Upper lobe of right lung (tissue), 1 donor: ENCODE measurements at regions not wholly inside any gene's neighbourhood (a gene's known extent, or its start where the extent isn't known, plus 50 kb on each side); places are given as distances from the start of the nearest gene placed in this dataset.

Source experiments
- ATAC-seq: fragments of 200-7000 bp; cut with Tn5 transposase; one replicate; pipeline ENCODE4 v1.9.1; 2020; ENCODE audit warnings: mild to moderate bottlenecking, moderate library complexity
- DNase-seq: peaks from one replicate; pipeline ENCODE4 v3.0.0-alpha.2; 2020
- H3K27ac ChIP-seq: fragments of 200-600 bp; one replicate; pipeline ENCODE4 v1.8.0; 2022
- H3K27me3 ChIP-seq: fragments of 200-600 bp; one replicate; pipeline ENCODE4 v1.8.0; 2022; ENCODE audit warnings: mild to moderate bottlenecking
- H3K36me3 ChIP-seq: fragments of 200-600 bp; one replicate; pipeline ENCODE4 v1.8.0; 2022
- H3K4me1 ChIP-seq: fragments of 200-600 bp; one replicate; pipeline ENCODE4 v1.8.0; 2022
- H3K4me3 ChIP-seq: fragments of 200-600 bp; one replicate; pipeline ENCODE4 v1.8.0; 2022; ENCODE audit warnings: mild to moderate bottlenecking
- H3K9me3 ChIP-seq: fragments of 200-600 bp; one replicate; pipeline ENCODE4 v1.8.0; 2022
- intact Hi-C: fragments of 100-400 bp; cut with DNase I; formaldehyde crosslinking; loops from one replicate; pipeline ENCODE4 v1.11.0; 2022
- TF ChIP-seq, protein P1 (sequence below): fragments of 200-600 bp; IDR thresholded peaks from one replicate; pipeline ENCODE4 v1.8.0; 2022; ENCODE audit warnings: antibody characterized with exemption
- donor health status: DM: no; HTN: yes; CAD: no; lungs with severe emphysema.

DNA sequence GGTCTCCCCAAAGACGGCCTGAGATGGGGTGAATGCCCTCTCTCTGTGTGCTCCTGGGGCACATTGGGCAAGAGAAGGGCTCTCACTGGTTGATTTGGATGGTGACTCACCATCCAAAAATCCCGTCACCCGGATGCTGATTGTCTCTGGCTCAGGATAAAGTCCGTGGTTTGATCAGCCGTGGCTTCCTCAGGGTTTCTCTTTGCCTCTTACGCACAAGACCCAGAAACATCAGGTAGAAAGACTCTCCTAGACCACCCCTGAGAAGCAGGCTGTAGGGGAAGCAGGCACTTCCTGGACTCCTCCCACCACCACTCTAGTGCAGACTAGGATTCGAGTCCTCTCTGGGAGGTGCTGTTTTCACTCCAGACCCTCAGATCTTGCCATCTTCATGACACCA lies 176.1 kb upstream of the NCAM1 start:
- no peaks in the 10 kb centered on the region for H3K27me3 ChIP-seq
- TF ChIP-seq, protein P1, sequence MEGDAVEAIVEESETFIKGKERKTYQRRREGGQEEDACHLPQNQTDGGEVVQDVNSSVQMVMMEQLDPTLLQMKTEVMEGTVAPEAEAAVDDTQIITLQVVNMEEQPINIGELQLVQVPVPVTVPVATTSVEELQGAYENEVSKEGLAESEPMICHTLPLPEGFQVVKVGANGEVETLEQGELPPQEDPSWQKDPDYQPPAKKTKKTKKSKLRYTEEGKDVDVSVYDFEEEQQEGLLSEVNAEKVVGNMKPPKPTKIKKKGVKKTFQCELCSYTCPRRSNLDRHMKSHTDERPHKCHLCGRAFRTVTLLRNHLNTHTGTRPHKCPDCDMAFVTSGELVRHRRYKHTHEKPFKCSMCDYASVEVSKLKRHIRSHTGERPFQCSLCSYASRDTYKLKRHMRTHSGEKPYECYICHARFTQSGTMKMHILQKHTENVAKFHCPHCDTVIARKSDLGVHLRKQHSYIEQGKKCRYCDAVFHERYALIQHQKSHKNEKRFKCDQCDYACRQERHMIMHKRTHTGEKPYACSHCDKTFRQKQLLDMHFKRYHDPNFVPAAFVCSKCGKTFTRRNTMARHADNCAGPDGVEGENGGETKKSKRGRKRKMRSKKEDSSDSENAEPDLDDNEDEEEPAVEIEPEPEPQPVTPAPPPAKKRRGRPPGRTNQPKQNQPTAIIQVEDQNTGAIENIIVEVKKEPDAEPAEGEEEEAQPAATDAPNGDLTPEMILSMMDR = no peak
- DNase-seq = no peak
- H3K36me3 ChIP-seq = no peaks in the 10 kb centered on the region
- H3K9me3 ChIP-seq = no peaks in the 10 kb centered on the region
- no peak overlapping the region for H3K4me3 ChIP-seq
- no peak overlapping the region for H3K27ac ChIP-seq
- no peaks in the 10 kb centered on the region for H3K4me1 ChIP-seq
- no peak for ATAC-seq
- intact Hi-C loops = no loop called here

DNA sequence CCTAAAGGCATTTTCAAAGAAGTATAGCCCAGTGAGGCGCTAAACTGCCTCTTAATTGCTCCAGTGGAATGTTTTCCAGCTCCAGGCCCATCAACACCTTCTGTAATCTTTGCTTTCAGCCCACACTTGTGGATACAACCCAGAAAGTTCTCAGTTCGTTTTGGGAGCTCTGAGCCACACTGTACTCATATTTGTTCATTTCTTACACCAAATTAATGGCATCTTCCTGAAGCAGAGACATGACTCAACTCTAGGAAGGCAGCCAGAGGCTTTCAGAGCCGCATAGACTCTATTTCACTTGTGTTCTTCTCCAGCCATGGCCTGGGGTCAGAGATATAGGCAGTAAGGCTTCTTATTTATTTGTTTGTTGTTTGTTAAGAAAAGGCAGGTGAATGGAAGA lies 175.5 kb upstream of the NCAM1 start:
- no peak for DNase-seq
- H3K27ac ChIP-seq = no peak overlapping the region
- intact Hi-C loops = no loop called here

DNA sequence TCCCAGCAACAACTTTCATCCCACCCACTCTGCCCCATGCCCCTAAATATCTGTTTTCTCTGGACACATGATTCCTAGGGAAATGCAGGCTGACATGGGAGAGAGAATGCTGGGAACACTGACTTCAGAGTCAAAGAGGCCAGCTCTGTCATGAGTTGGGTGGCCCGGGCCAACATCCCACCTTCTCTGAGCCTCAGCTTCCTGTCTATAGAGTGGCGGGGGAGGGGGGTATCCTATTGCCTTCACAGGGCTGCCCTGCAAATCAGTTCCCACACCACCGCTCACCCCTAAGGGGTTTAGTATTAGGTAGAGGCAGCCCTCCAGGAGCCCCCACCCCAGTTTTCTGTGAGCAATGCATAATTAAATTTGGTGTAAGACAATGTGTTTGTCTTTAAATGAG lies 175.0 kb upstream of the NCAM1 start:
- H3K9me3 ChIP-seq = no peaks in the 10 kb centered on the region
- no peaks in the 10 kb centered on the region for H3K27me3 ChIP-seq
- ATAC-seq (no peak), DNase-seq (no peak)
- TF ChIP-seq, protein P1 = no peak
- no peaks in the 10 kb centered on the region for H3K4me1 ChIP-seq
- intact Hi-C loops = no loop called here
- no peaks in the 10 kb centered on the region for H3K36me3 ChIP-seq
- H3K27ac ChIP-seq = no peak overlapping the region
- H3K4me3 ChIP-seq = no peak overlapping the region

More for the DNA sequence above, 175.5 kb upstream of the NCAM1 start:
- TF ChIP-seq, protein P1 = no peak
- no peak for ATAC-seq
- Histone ChIP-seq H3K4me3 (no peak overlapping the region), H3K4me1 (no peaks in the 10 kb centered on the region), H3K36me3 (no peaks in the 10 kb centered on the region), H3K27me3 (no peaks in the 10 kb centered on the region), H3K9me3 (no peaks in the 10 kb centered on the region)

DNA sequence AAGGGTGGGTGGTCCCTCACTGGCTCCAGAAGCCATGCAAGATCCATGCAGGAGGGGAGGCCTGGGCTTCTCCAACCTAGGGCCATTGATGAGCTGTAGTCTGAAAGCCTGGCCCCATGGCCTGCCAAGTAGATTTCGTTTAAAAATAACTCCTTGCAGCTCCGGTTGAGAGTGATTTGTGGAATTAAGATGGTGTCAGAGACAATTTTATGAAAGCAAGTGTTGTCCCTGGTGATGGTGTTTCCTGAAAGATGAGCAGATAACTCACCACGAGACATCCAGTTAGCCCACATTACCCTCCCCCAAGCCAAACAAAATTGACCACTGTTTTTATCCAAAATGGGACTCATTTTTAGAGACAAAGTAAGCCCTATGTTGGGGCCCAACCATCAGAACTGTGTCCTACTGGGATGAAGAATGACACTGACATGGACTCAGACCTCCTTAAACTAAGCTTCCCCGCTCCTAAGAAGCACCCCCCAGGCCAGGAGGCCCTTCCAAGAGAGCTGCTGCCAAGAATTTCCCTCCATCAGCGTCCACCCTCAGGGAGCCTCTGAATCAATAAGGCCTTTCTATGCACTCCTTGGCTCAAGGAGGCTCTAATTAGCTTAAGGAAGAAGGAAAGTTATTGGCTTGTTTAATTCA lies 174.2 kb upstream of the NCAM1 start:
- H3K9me3 ChIP-seq = no peaks in the 10 kb centered on the region
- no peak overlapping the region for H3K4me3 ChIP-seq
- intact Hi-C loops = no loop called here
- no peaks in the 10 kb centered on the region for H3K36me3 ChIP-seq
- no peak for DNase-seq
- TF ChIP-seq, protein P1 = no peak
- no peak for ATAC-seq
- no peaks in the 10 kb centered on the region for H3K4me1 ChIP-seq
- H3K27ac ChIP-seq = no peak overlapping the region
- H3K27me3 ChIP-seq = no peaks in the 10 kb centered on the region

DNA sequence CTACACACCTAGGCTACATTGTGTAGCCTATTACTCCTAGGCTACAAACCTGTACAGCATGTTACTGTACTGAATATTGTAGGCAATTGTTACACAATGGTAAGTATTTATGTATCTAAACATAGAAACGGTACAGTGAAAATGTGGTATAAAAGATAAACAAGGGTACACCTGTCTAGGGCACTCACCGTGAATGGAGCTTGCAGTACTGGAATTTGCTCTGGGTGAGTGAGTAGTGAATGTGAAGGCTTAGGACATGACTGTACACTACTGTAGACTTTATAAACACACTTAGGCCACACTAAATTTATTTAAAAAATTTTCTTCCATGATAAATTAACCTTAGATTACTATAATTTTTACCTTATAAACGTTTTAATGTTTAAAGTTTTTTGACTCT lies 171.7 kb upstream of the NCAM1 start:
- H3K36me3 ChIP-seq = no peaks in the 10 kb centered on the region
- H3K9me3 ChIP-seq = no peaks in the 10 kb centered on the region
- H3K4me1 ChIP-seq = no peaks in the 10 kb centered on the region
- ATAC-seq (no peak), DNase-seq (no peak)
- no peak overlapping the region for H3K27ac ChIP-seq
- no peak overlapping the region for H3K4me3 ChIP-seq
- intact Hi-C loops = no loop called here
- TF ChIP-seq, protein P1 = no peak
- no peaks in the 10 kb centered on the region for H3K27me3 ChIP-seq

DNA sequence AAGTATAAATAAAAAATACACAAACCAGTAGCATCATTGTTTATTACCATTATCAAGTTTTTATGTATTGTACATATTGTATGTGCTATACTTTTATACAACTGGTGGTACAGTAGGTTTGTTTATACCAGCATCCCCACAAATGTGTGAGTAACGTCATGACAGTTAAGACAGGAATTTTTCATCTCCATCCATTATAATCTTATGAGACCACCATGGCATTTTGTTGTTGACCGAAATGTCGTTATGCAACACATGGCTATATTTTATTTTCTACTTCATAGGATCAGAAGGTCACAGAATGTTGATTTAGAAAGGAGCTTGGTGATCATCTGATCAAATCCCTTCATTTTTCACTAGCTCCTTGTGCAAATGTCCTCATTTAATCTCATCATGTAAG lies 170.9 kb upstream of the NCAM1 start:
- Histone ChIP-seq H3K27ac (no peak overlapping the region), H3K36me3 (no peaks in the 10 kb centered on the region), H3K9me3 (no peaks in the 10 kb centered on the region), H3K4me1 (peaks cover 4% of the 10 kb centered on the region), H3K4me3 (no peak overlapping the region), H3K27me3 (no peaks in the 10 kb centered on the region)
- intact Hi-C loops = no loop called here
- DNase-seq (no peak), ATAC-seq (no peak)
- TF ChIP-seq, protein P1 = no peak
